ENCODE measurements at regions not wholly inside any gene's neighbourhood (a gene's known extent, or its start where the extent isn't known, plus 50 kb on each side); places are given as distances from the start of the nearest gene placed in this dataset.

DNA sequence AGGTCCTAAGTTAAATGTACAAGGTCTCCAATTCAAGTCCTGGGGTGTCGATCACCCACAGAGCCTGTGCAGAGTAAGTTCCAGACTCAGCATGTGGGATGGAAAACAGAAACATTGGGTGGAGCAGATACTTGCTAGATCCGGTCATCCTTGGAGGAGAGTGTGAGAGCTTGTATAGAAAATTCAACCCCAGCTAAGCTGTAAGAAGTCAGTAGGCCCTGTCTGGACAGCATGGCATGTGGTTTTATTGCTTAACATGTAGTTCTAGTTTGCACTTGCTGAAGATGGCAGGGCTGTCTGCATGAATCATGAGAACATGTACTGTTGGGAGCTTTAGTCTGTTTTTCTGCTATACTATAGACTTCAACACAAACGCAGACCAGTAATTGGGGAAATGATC lies 189.6 kb upstream of the RMP24 start:
- TF ChIP-seq, protein P1, sequence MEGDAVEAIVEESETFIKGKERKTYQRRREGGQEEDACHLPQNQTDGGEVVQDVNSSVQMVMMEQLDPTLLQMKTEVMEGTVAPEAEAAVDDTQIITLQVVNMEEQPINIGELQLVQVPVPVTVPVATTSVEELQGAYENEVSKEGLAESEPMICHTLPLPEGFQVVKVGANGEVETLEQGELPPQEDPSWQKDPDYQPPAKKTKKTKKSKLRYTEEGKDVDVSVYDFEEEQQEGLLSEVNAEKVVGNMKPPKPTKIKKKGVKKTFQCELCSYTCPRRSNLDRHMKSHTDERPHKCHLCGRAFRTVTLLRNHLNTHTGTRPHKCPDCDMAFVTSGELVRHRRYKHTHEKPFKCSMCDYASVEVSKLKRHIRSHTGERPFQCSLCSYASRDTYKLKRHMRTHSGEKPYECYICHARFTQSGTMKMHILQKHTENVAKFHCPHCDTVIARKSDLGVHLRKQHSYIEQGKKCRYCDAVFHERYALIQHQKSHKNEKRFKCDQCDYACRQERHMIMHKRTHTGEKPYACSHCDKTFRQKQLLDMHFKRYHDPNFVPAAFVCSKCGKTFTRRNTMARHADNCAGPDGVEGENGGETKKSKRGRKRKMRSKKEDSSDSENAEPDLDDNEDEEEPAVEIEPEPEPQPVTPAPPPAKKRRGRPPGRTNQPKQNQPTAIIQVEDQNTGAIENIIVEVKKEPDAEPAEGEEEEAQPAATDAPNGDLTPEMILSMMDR (IDR thresholded peaks at IDR 0.05; ENCODE audit: borderline replicate concordance, extremely low read depth, low read length, poor library complexity, severe bottlenecking): no peak
- TF ChIP-seq EZH2 (IDR thresholded peaks at IDR 0.05; ENCODE audit: borderline replicate concordance, low read depth, low read length, severe bottlenecking): no peak
